Ovary (tissue), 3 donors: ENCODE measurements at regions not wholly inside any gene's neighbourhood (a gene's known extent, or its start where the extent isn't known, plus 50 kb on each side); places are given as distances from the start of the nearest gene placed in this dataset.

ENCODE experiments used
- CTCF ChIP-seq, 3 donors: fragments of 450-650 bp in 2 of 3; fragments of 200-600 bp in 1 of 3; IDR thresholded peaks; one replicate each; pipeline versions ENCODE4 v1.5.1 to v1.8.0; 2016 to 2022; ENCODE audit warnings: antibody characterized with exemption in 3 of 3, mild to moderate bottlenecking in 1 of 3
- EP300 ChIP-seq: sonication (generic); formaldehyde crosslinking; IDR thresholded peaks from one replicate; pipeline ENCODE4 v1.6.1; 2017; ENCODE audit warnings: antibody characterized with exemption
- POLR2A ChIP-seq: fragments of 450-650 bp; IDR thresholded peaks from one replicate; pipeline ENCODE4 v1.6.1; 2017; ENCODE audit warnings: antibody characterized with exemption, mild to moderate bottlenecking, moderate library complexity
- donor health status: DM: no; HTN: no; CAD: no.

DNA sequence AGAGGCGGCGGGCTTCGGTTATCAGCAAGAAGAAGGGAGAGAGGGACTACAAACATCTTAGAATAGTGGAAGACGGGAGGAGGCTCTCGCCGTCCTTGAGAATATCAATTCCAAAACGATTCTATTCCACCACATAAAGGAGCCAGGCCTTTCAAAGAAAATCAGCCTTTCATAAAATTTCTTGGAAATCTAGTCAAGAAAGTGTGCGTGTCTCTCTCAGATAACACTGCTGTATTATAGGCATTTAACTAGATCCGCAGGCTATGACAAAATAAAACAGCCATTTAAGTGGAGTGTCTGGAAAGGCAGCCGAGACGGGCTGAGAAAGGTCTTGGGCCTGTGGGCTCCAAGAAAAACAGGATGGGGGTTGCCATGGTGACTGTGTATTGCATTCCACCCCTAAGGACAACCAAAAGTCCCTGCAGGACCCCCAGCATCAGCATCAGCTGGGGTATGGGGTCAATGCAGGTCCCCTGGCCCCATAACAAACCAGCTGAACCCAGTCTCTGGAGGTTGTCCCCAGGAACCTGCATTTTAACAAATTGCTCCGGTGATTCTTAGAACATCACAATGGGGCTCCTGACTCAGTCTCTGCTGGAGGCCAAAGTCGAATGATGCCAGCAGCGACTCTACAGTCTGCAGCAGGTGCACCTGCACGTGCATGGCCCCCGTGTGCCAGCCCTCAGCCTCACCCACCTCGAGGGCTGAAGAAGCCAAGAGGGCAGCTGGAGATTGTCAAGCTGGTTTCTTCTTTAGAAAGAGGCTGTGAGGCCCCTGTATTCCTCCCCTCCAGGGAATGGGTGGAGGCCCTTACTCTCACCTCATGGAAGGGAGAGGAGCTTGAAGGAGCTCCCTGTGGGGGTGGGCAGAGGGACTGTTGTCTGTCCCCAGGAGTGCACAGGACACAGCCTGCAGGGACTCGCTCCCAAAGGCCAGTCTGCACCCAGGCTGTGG, 287.4 kb downstream of the NPHP4 start:
- TF ChIP-seq POLR2A (no peak), CTCF (IDR thresholded peaks at IDR 0.05) (no peak), EP300 (no peak)
